ENCODE measurements at regions not wholly inside any gene's neighbourhood (a gene's known extent, or its start where the extent isn't known, plus 50 kb on each side); places are given as distances from the start of the nearest gene placed in this dataset.

- H3K36me3 ChIP-seq: no peaks in the 10 kb centered on the region
- no peak overlapping the region for H3K27ac ChIP-seq
- intact Hi-C loops (cut with DNase I): no loop called here
- H3K9me3 ChIP-seq: no peaks in the 10 kb centered on the region
- DNase-seq: peak in 1 of 6 donors; percentile 64
- no peak for FAIRE-seq
- ATAC-seq: peak in 1 of 4 donors; percentile 15
- no peaks in the 10 kb centered on the region for H3K4me1 ChIP-seq
- no peak overlapping the region for H3K4me3 ChIP-seq
- 89 to 90% methylated on average over 12 of the region's 12 CpGs for WGBS, 2 donors
- H3K27me3 ChIP-seq: no peaks in the 10 kb centered on the region
- no peak for TF ChIP-seq CTCF (IDR thresholded peaks at IDR 0.05)
Measured at GRCh38 chr19:5232798-5233505, 107.7 kb downstream of the PTPRS start.

- no peaks in the 10 kb centered on the region for H3K4me1 ChIP-seq
- no peaks in the 10 kb centered on the region for H3K36me3 ChIP-seq
- no peaks in the 10 kb centered on the region for H3K9me3 ChIP-seq
- no peak for TF ChIP-seq CTCF (IDR thresholded peaks at IDR 0.05)
- intact Hi-C loops (cut with DNase I): no loop called here
- H3K27ac ChIP-seq: no peak overlapping the region
- H3K4me3 ChIP-seq: no peak overlapping the region
- FAIRE-seq (no peak), DNase-seq (peak in 1 of 6 donors; percentile 34), ATAC-seq (peak in 2 of 4 donors; percentile 26 to 28)
- H3K27me3 ChIP-seq: no peaks in the 10 kb centered on the region
- WGBS, 2 donors: 80 to 82% methylated on average over 5 of the region's 5 CpGs
Measured at GRCh38 chr19:5231857-5232678, 108.5 kb downstream of the PTPRS start.

GRCh38 chr19:5230730-5231555 lies 109.7 kb downstream of the PTPRS start:
- Histone ChIP-seq H3K27me3 (no peaks in the 10 kb centered on the region), H3K36me3 (no peaks in the 10 kb centered on the region), H3K4me1 (no peaks in the 10 kb centered on the region), H3K4me3 (no peak overlapping the region), H3K9me3 (no peaks in the 10 kb centered on the region), H3K27ac (no peak overlapping the region)
- DNase-seq (peak in 1 of 6 donors; percentile 69), FAIRE-seq (no peak), ATAC-seq (no peak)
- intact Hi-C loops (cut with DNase I): no loop called here
- no peak for TF ChIP-seq CTCF (IDR thresholded peaks at IDR 0.05)
- 97% methylated on average over 41 of the region's 41 CpGs for WGBS, 2 donors

GRCh38 chr19:5229778-5230335 lies 110.8 kb downstream of the PTPRS start:
- WGBS, 2 donors: 75 to 80% methylated on average over 10 of the region's 10 CpGs
- intact Hi-C loops (cut with DNase I): no loop called here
- no peak for TF ChIP-seq CTCF (IDR thresholded peaks at IDR 0.05)
- no peaks in the 10 kb centered on the region for H3K9me3 ChIP-seq
- H3K4me1 ChIP-seq: no peaks in the 10 kb centered on the region
- peak in 1 of 4 donors; percentile 19 for ATAC-seq
- H3K27ac ChIP-seq: no peak overlapping the region
- peak in 1 of 6 donors; percentile 36 for DNase-seq
- H3K4me3 ChIP-seq: no peak overlapping the region
- no peaks in the 10 kb centered on the region for H3K27me3 ChIP-seq
- H3K36me3 ChIP-seq: no peaks in the 10 kb centered on the region
- FAIRE-seq: no peak
